ENCODE measurements at regions not wholly inside any gene's neighbourhood (a gene's known extent, or its start where the extent isn't known, plus 50 kb on each side); places are given as distances from the start of the nearest gene placed in this dataset.
"Not testable (repeated sequence)": the region's sequence is repeated elsewhere in the genome, so short reads cannot be mapped to it uniquely, and the experiment has no call there.

DNA sequence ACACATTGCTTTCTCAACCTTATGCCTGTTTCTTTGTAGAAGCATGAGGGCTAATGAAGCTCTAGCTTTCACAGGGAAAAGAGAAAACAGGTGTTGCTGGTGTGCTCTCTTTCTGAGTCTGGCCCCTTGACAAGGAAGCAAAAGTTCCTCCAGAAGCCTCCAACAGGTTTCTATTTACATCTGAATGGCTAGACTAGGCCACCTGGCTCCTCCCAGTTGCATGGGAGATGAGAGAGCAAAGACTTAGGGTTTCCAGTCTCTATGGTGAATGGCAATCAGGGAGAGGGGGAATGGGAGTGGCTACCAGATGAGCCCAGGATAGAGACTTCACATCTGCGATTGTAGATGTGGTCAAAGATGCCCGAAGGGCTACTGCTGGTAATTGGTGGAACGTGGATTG lies 138.1 kb upstream of the PLXNC1 start:
- Histone ChIP-seq H3K9me3 (ENCODE audit: low read length) (no peaks in the 10 kb centered on the region), H3F3A (ENCODE audit: insufficient read depth, low read length) (no peaks in the 10 kb centered on the region), H3K36me3 (ENCODE audit: insufficient read depth, low read length) (no peaks in the 10 kb centered on the region), H3K9ac (ENCODE audit: low read length) (no peak overlapping the region), H3K9me2 (ENCODE audit: low read depth, low read length) (no peaks in the 10 kb centered on the region), H3K4me3 (ENCODE audit: low read depth, low read length, poor library complexity, severe bottlenecking) (no peak overlapping the region), H3K4me2 (ENCODE audit: low read length) (no peak overlapping the region), H4K20me1 (ENCODE audit: insufficient read depth, low read length) (no peaks in the 10 kb centered on the region), H3K27me3 (ENCODE audit: insufficient read depth, low read length) (no peaks in the 10 kb centered on the region), H3K4me1 (ENCODE audit: insufficient read depth, low read length, severe bottlenecking) (no peaks in the 10 kb centered on the region), H3K79me2 (ENCODE audit: insufficient read depth, low read length) (no peaks in the 10 kb centered on the region), H2AFZ (ENCODE audit: low read length) (no peak overlapping the region), H3K27ac (ENCODE audit: low read depth, low read length, poor library complexity, severe bottlenecking) (no peak overlapping the region)
- TF ChIP-seq, protein P1, sequence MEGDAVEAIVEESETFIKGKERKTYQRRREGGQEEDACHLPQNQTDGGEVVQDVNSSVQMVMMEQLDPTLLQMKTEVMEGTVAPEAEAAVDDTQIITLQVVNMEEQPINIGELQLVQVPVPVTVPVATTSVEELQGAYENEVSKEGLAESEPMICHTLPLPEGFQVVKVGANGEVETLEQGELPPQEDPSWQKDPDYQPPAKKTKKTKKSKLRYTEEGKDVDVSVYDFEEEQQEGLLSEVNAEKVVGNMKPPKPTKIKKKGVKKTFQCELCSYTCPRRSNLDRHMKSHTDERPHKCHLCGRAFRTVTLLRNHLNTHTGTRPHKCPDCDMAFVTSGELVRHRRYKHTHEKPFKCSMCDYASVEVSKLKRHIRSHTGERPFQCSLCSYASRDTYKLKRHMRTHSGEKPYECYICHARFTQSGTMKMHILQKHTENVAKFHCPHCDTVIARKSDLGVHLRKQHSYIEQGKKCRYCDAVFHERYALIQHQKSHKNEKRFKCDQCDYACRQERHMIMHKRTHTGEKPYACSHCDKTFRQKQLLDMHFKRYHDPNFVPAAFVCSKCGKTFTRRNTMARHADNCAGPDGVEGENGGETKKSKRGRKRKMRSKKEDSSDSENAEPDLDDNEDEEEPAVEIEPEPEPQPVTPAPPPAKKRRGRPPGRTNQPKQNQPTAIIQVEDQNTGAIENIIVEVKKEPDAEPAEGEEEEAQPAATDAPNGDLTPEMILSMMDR (IDR thresholded peaks at IDR 0.05; ENCODE audit: low read length) = no peak
- no peak for TF ChIP-seq EZH2 (IDR thresholded peaks at IDR 0.05; ENCODE audit: borderline replicate concordance, low read length)

- no peak overlapping the region for H3K27ac ChIP-seq (ENCODE audit: low read depth, low read length, poor library complexity, severe bottlenecking)
- H4K20me1 ChIP-seq (ENCODE audit: insufficient read depth, low read length) = no peaks in the 10 kb centered on the region
- no peaks in the 10 kb centered on the region for H3K4me1 ChIP-seq (ENCODE audit: insufficient read depth, low read length, severe bottlenecking)
- H3F3A ChIP-seq (ENCODE audit: insufficient read depth, low read length) = no peaks in the 10 kb centered on the region
- H3K9me3 ChIP-seq (ENCODE audit: low read length) = no peaks in the 10 kb centered on the region
- no peaks in the 10 kb centered on the region for H3K36me3 ChIP-seq (ENCODE audit: insufficient read depth, low read length)
- H3K27me3 ChIP-seq (ENCODE audit: insufficient read depth, low read length) = no peaks in the 10 kb centered on the region
- no peak overlapping the region for H3K4me3 ChIP-seq (ENCODE audit: low read depth, low read length, poor library complexity, severe bottlenecking)
- H3K79me2 ChIP-seq (ENCODE audit: insufficient read depth, low read length) = no peaks in the 10 kb centered on the region
- H3K9me2 ChIP-seq (ENCODE audit: low read depth, low read length) = no peaks in the 10 kb centered on the region
- no peak overlapping the region for H2AFZ ChIP-seq (ENCODE audit: low read length)
- no peak overlapping the region for H3K9ac ChIP-seq (ENCODE audit: low read length)
- no peak overlapping the region for H3K4me2 ChIP-seq (ENCODE audit: low read length)
- no peak for TF ChIP-seq EZH2 (IDR thresholded peaks at IDR 0.05; ENCODE audit: borderline replicate concordance, low read length)
- TF ChIP-seq, protein P1 (IDR thresholded peaks at IDR 0.05; ENCODE audit: low read length) = no peak
These were observed 136.3 kb upstream of the PLXNC1 start for GRCh38 chr12:94012071-94012470.

DNA sequence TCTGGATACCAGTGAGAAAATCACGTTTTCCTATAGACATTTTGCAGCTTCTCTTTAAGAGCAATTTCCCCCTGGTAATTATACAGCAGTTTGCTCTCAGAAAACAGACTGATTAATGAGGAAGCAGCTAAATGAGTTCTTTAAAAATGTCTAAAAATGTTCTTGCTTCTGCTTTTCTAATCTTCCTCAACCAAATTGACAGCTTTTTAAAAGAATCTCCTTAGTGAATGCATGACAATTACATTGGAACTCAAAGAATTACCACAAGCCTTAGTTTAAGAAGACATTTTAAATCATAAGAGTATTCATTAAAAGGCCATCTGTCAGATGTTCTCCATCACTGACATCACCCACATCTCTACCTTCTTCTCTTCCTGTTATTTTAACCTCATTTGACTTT lies 135.8 kb upstream of the PLXNC1 start:
- Histone ChIP-seq H3K9ac (ENCODE audit: low read length) (no peak overlapping the region), H3K36me3 (ENCODE audit: insufficient read depth, low read length) (no peaks in the 10 kb centered on the region), H4K20me1 (ENCODE audit: insufficient read depth, low read length) (no peaks in the 10 kb centered on the region), H3K9me3 (ENCODE audit: low read length) (no peaks in the 10 kb centered on the region), H3K9me2 (ENCODE audit: low read depth, low read length) (no peaks in the 10 kb centered on the region), H3K27me3 (ENCODE audit: insufficient read depth, low read length) (no peaks in the 10 kb centered on the region), H3K79me2 (ENCODE audit: insufficient read depth, low read length) (no peaks in the 10 kb centered on the region), H3K4me3 (ENCODE audit: low read depth, low read length, poor library complexity, severe bottlenecking) (no peak overlapping the region), H3K27ac (ENCODE audit: low read depth, low read length, poor library complexity, severe bottlenecking) (no peak overlapping the region), H3K4me1 (ENCODE audit: insufficient read depth, low read length, severe bottlenecking) (no peaks in the 10 kb centered on the region), H2AFZ (ENCODE audit: low read length) (no peak overlapping the region), H3K4me2 (ENCODE audit: low read length) (no peak overlapping the region), H3F3A (ENCODE audit: insufficient read depth, low read length) (no peaks in the 10 kb centered on the region)
- TF ChIP-seq, protein P1 (IDR thresholded peaks at IDR 0.05; ENCODE audit: low read length) = no peak
- no peak for TF ChIP-seq EZH2 (IDR thresholded peaks at IDR 0.05; ENCODE audit: borderline replicate concordance, low read length)

- not testable (repeated sequence) for H3K4me1 ChIP-seq (ENCODE audit: insufficient read depth, low read length, severe bottlenecking); H3K27ac ChIP-seq (ENCODE audit: low read depth, low read length, poor library complexity, severe bottlenecking); H3K4me2 ChIP-seq (ENCODE audit: low read length); H3K9ac ChIP-seq (ENCODE audit: low read length); H3K9me2 ChIP-seq (ENCODE audit: low read depth, low read length); H3K79me2 ChIP-seq (ENCODE audit: insufficient read depth, low read length); H3K4me3 ChIP-seq (ENCODE audit: low read depth, low read length, poor library complexity, severe bottlenecking); H4K20me1 ChIP-seq (ENCODE audit: insufficient read depth, low read length); H3K36me3 ChIP-seq (ENCODE audit: insufficient read depth, low read length); H3K27me3 ChIP-seq (ENCODE audit: insufficient read depth, low read length); H3F3A ChIP-seq (ENCODE audit: insufficient read depth, low read length); H2AFZ ChIP-seq (ENCODE audit: low read length); H3K9me3 ChIP-seq (ENCODE audit: low read length)
These were observed 131.1 kb upstream of the PLXNC1 start for GRCh38 chr12:94017247-94017646.
